ENCODE measurements at regions not wholly inside any gene's neighbourhood (a gene's known extent, or its start where the extent isn't known, plus 50 kb on each side); places are given as distances from the start of the nearest gene placed in this dataset.

DNA sequence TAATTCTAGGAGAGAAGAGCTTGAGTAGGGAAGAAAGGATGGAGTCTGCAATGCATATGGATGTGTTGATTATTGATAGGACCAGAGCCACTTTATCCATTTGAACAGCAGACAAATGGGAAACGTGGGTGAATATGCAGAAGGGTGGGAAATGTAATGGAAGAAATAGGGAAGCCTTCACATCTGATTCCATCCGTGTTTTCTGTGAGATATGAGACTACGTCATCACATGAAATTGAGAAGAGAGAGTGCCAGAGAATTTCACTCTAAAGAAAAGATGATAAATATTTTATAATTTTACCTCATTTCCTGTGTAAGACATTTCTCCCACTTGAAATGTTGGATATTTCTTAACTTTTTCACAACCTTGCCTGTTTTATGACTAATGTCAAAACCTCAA, 788.4 kb upstream of the FAM98A start:
- no peak for DNase-seq (ENCODE audit: low read depth)

DNA sequence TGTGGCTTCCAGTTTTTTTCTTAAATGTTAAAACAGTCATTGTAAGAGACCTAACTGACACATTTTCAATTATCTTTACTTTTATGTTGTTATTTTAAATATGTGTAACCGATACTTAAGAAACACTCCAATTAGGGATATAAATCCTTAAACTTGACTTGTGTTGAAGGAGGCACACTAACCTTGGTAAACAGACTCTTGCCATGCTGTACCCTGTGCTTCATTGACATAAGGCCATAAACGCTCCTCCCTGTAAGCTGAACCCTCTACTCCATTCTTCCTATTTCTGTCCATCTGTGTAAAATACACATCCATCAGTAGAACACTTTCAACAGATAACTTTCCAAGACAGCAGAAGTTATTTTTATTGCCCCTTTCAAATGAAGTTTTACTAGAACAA, 780.5 kb upstream of the FAM98A start:
- DNase-seq (ENCODE audit: low read depth): no peak

DNA sequence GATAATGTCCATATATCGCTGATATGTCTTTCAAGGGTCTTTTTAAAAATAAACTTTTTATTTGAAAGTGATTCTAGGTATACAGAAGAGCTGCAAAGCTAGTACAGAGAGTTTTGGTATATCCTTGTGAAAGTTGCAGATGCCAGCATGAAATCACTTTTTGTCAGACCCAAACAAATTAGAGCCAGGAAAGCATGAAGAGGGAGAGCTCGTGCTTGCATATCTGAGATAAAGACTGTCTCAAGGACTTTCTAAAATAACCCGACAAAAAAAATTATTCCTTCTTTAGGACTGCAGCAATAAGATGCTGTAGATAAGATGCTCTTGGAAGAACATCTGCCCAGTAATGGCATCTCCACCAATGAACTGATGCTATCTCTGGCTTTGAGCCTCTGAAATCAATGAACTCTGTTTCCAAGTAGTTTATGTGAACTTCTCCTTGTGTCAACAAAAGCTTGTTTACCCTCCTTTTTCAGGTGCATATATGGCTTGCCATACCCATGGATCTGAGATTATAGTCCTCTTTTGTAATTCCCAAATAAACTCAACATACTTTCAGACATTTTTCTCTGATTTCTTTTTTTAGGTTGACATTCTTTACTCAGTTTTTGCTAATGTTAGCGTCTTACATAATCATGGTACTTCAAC, 774.6 kb upstream of the FAM98A start:
- no peak for DNase-seq (ENCODE audit: low read depth)

DNA sequence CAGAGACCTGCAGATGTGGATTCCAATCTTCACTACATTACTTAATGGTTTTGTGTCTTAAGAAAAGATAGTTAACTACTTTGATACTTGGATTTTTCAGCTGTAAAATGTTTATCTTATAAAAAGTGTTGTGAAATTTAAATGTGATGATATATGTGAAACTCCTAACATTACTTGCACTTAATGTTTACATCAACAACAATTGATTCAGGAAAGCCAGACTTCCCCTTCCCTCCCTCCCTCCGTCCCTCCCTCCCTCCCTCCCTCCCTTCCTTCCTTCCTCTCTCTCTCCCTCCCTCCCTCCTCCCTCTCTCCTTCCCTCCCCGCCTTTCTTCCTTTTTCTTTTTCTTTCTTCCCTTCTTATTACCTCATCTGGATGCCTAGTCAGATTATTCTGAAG, 773.9 kb upstream of the FAM98A start:
- no peak for DNase-seq (ENCODE audit: low read depth)

DNA sequence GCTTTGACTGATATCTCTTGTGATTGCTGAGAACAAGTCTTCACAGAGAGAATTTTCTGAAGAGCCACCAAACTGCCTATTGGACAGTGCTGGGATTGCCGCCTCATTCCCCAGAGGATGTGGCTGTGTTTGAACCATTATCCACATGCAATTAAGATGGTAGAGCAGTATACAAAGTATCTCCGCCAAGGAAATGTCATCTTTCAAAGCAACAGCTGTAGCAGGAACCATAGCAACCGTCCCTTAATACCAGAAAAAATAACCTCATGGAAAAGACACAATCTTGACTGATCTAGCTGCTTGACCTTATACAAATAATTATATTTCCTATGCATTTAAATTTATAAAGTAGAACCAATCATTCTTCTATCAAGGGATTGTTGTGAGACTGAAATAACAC, 772.6 kb upstream of the FAM98A start:
- DNase-seq (ENCODE audit: low read depth): no peak

DNA sequence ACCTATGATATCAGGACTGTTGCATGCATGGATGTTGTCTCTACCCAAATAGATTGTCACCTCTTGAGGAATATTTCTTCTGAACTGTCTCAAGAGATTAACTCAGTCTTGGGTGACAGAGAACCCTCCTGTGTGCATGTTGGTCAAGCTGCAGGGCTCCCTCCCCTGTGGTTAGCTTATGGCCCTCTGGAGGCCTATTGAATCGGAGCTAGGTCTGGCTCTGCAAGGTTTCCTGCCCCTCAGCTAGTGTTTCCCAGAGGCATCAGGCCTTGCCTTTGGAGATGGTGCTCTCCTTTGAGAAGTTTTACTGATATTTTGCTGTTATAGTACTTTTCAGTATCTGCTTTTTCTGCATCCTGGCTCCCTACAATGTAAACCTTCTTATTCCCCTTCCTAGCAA, 769.2 kb upstream of the FAM98A start:
- no peak for DNase-seq (ENCODE audit: low read depth)

DNA sequence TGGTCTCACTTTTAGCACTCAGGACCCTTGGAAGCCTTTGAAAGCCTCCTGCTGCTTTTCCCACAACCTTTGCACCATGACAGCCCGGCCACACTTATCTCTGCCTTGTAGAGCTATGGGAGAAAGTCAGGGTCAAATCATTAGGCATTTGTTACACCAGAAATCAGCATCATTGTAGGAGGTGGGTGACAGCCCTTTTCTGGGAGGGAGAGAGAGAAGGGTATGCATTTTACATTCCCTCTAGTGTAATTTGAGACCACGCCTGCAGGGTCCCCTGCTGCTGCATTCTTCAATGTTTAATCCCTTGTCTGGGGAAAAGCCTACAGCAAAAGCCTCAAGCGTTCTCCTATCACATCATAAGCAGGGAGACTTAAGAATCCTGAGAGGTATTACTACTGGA, 766.8 kb upstream of the FAM98A start:
- no peak for DNase-seq (ENCODE audit: low read depth)

DNA sequence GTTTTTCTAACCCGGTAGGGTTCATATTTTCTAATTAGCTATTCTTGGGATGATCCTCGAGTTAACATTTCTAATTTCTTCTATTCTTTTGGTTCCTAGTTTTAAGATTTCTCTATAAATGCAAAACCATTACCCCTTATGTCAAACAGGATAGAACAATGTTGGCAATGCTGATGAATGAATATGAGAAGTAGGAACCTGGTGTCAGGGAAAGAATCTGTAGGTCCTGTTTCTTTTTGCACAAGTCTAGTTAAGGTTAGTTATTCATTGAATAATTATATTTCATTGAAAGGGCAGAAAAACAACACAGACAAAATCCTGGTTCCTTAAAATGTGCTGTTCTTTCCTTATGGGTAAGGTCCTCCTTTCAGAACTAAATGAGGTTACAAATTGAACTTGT, 766.4 kb upstream of the FAM98A start:
- DNase-seq (ENCODE audit: low read depth): no peak

DNA sequence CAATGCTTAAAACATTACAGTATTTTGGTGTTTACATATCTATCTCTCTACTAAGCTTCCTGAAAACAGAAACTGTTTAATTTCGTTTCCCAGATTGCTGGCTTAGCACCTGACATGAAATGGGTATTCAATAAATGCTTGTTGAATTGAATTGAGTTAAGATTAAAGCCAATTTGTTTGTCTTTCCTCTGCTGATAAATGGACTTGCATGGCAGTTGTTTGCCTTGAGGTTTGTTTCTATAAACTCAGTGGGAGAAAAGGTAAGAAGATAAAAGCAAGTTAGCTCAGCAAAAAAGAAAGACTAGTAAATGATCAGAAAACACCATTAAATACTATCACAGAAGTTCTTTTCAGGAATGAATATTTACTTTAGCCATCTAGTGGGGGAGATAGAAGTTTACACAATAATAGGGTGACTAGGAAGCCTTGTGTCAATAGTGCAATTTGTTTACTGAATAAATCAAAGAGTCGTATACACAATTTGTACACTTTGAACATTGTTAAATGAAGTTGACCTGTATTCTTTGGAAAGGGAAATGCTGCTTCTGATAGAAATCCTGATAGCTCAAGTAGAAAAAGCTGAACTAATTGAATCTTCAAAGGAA, 754.5 kb upstream of the FAM98A start:
- DNase-seq (ENCODE audit: low read depth): no peak

DNA sequence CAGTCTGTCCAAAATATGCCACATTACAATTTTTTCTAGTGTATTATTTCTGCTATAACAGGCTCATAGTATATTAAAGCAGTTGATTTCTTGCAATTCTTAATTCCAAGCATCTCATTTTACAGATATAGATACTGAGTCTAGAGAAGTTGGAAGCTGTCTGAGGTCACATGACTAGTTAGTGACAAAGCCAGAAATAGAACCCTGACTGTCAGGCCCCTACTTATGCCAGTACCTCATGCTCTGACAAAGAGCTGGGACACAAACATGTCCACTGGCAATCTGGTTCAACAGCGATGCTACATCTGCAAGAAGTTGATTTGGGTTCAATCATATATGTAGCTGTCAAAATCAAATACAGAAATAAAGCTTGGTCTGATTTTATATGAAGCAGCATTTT, 750.4 kb upstream of the FAM98A start:
- DNase-seq (ENCODE audit: low read depth): no peak

DNA sequence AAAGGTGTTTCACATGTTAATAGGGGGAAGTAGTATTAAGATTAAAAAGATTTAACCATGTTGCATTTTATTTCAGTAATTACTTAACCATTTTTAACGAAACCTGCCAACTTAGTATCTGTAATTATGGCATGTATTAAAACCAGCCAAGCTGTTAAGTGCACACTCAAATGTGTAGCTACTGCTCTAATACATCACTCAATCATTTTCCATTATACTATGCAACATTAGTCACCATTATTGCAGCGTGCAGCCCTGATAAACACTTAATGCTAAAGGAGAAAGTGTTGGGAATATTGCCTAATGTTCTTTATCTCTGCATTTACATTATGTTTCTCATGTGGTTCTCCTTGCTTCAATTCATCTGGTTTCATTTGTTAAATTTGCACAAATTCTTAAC, 745.9 kb upstream of the FAM98A start:
- no peak for DNase-seq (ENCODE audit: low read depth)

DNA sequence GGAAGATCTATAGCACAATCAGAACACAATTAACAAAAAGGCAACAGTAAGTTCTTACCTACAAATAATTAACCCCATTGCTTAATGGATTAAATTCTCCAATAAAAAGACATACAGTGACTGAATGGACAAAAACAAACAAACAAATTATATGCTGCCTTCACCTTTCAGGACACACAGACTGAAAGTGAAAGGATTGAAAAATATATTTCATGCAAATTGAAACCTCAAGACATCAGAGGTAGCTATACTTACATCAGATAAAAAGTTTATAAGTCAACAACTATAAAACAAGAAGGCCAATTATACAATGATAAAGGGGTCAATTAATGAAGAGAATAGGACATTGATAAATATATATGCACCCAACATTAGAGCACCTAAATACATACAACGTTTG, 741.2 kb upstream of the FAM98A start:
- no peak for DNase-seq (ENCODE audit: low read depth)

DNA sequence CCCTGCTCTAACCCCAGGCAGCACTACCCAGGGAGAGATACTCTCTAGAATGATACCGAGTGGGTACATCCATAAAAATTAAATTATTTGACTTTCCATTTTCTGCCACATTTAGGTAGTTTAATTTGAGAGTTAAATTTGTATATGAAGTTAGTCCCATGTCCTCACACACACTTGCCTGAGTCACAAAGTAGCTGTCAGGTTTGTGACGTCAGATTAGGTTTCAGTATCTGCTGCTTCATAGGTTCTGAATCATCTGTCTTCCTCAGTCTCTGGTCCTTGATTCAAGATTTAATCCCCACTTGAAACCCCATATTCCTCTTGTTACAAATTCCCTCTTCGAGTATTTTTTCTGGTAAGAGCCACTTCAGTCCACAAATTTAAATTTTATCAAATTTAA, 738.6 kb upstream of the FAM98A start:
- no peak for DNase-seq (ENCODE audit: low read depth)

DNA sequence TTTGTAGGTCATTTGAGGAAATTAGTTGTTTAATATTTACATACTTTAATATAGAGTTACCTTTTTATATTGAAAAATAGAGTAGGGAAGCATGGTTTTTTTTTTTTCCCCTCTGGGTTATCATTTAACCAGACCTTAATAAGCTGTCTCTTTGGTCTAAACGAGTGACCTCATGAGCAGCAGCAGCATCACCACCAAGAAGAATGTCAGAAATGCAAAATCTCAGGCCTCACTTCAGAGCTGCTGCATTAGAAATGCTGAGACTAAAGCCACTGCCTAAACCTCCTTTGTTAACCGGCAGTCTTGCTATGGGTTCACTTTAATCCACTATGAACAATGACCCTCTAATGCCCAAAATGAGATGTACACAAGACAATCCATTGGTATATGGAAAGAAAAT, 733.7 kb upstream of the FAM98A start:
- DNase-seq (ENCODE audit: low read depth): no peak

DNA sequence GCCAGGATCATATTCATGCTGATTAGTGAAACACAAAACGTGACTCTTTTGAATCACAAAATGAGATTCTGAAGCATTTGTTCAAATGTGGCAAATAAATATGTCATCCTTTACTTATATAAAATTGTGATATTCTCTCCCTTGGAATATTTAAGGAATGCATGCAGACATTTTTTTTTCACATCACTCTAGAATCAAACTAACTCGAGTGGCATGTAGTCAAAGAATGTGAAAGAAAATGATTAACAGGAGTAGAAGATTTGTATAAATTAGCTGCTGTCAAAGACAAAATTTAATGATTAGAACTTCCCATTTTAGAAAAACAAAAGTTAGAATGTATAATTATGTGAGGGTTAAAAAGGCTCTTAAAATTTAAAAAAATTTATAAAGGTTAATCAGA, 721.0 kb upstream of the FAM98A start:
- DNase-seq (ENCODE audit: low read depth): no peak

DNA sequence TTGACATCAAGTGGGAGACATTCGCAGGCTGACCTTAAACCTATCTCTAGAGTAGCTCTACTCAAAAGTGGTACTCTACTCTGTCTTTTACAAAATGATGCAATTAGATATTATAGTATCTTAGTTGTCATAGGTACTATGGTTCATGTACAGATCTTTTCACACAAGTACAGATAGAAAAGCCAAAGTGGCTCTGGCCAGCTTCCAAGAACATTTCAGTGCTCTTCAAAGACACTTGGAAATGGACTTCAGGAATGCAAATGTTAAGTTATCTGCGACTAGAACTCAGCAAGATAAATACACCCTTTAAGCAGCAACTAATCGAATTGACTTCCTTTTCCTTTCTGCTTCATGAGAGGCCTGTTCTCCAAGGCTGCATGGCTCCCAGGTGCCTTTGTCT, 718.7 kb upstream of the FAM98A start:
- DNase-seq (ENCODE audit: low read depth): no peak

DNA sequence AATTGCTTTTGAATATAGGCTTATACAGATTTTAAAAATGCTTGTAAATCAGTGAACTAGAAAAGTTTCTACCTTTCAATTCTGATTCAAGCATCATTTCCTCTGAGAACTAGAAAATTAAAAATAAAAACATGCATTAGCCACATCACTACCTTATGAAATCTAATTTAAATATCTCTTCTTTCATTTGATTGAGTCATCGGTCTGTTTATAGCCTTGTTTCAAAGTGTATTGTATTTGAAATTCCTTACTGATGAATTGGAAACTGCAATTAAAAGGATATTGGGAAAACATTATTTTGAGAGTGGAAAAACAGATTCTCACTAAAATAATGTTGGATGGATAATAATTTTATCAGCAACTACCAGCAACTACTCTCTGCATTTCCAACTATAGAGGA, 717.7 kb upstream of the FAM98A start:
- no peak for DNase-seq (ENCODE audit: low read depth)

DNA sequence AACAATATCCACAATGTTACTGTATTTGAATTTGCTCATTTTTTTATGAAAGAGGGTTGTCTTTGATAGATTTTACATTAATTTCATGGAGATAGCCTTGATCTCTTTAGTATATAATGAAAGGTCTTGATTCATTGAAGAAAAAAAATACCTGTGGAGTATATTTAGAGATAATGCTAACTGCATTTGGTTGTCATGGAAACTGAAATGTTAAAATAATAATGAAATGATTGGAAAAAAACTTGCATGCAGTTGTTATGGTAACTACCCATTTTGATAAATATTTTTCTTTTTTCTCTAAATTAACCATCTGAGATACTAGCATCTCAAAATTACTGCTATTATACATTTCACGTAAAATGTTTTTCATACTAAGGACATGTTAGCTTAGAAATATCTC, 712.7 kb upstream of the FAM98A start:
- DNase-seq (ENCODE audit: low read depth): no peak

DNA sequence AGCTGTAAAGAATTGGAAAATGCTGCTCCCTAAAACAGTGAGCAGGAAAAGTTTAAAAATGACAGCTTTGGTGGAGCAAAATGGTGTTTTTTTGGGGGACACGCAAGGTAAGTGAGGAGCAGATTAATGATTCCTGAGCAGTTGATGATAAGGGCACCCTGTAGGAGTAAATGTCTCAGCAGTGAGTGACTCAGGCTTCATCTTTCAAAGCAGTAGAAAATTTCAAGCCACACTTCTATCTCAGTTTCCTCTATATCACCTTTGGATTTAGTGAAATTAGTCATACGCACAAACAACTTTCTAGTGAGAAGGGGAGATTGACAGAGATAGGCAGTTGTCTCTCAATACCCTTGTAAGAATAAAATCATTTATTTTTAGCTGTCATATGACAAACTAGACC, 709.0 kb upstream of the FAM98A start:
- no peak for DNase-seq (ENCODE audit: low read depth)

DNA sequence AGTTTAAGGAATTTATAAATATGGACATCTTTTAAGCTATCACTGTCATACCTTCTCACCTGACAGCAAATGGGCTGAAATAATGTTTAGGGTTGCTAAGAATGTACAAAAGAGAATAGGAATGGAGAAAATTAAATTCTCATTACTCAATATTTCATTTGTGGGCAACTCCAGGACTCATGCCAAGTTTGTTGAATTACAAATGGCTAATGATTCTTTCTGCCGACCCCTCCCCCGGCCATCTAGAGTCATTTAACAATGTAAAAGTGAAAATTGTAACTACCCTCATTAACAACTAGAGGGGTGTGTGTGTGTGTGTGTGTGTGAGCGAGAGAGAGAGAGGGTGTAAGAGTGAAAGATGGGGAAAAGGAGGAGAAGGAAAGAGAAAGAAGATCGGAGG, 708.5 kb upstream of the FAM98A start:
- DNase-seq (ENCODE audit: low read depth): no peak

DNA sequence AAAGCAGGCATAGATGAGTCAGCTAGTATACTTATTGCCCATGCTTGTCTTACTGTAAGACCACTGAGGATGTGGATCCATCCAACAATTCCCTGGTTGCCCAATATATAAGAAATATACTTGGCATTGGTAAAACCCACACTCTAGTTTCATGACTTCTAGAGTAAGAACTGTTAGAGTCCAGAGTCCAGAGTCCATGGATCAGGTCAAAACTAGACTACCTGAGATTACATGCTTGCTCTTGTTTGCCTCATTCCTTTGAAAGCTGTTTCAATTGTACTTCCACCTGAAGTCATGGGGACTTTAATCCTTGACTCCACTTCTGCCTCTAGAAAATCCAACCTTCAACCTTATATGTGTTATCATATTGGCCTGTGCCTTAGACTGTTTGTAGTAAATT, 707.6 kb upstream of the FAM98A start:
- DNase-seq (ENCODE audit: low read depth): no peak

DNA sequence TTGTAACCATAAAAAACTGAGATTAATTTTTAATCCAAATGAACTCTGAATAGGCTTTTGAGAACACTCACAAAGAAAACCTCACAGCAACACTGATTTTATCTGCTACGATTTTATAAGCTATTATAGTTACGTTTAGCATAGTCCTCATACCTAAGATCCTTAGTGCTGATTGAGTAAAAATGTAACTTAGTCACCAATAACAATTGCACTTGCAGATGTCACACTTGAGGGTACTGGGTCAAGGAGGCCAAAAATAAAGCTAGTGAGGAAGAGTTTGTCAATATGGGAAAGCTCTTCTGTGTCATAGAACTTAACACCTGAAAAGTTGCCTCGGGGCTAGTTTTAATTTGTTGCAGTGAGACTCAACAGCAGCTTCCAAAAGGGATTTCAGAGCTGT, 706.5 kb upstream of the FAM98A start:
- DNase-seq (ENCODE audit: low read depth): no peak

DNA sequence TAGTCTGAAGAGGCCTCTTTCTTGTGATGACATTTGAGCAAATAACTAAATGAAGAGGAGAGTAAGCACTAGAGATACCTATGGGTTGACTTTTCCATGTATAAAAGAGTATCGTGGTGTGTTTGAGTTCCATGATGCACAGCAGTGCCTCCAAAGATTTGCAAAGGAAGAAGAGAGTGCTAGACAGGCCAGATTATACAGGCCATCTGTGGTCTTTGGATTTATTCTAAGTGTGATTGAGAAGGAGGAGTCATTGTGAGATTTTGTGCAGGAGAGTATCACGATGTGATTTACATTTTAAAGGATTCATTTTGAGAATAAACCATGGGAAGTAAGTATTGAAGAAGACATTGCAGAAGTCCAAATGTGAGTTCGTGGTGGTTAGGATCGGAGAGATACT, 695.9 kb upstream of the FAM98A start:
- DNase-seq (ENCODE audit: low read depth): no peak

DNA sequence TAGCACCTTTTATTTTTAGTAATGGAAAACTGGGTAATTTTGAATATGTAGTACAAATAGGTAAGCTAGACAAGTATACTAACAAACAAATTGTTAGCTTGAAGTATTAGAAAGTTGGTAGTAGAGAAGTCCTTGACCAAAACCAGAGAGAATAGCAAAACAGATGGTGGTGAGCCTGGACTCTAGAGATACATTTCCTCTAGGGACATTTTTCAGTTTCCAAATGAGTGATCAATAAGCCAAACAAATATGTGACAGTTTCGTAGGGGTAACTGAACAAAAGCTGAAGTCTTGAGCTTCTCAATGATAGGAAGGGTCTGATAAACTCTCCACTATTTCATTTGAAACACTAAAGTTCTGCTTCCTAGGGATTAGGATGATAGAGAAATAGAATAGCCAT, 692.0 kb upstream of the FAM98A start:
- DNase-seq (ENCODE audit: low read depth): no peak

DNA sequence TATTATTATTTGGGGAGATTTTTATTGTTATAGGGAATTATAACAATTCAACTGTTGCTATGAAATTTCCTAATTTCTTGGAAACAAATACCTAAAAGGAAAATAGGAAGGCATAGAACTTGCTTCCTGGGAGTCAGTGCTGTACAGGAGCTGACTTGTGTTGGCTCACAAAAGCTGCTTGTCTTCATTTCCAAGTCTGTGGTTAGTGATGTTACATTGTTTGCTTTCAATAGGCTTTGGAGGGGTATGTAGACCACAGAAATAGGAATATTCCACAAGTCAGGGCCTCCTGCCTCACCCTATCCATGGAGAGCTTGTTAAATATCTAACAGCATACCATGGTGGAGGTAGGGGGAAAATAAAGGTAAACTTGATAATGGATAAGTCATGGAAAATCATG, 688.9 kb upstream of the FAM98A start:
- no peak for DNase-seq (ENCODE audit: low read depth)
